Erythroblast (primary cell): ENCODE measurements at regions not wholly inside any gene's neighbourhood (a gene's known extent, or its start where the extent isn't known, plus 50 kb on each side); places are given as distances from the start of the nearest gene placed in this dataset.
"Not testable (repeated sequence)": the region's sequence is repeated elsewhere in the genome, so short reads cannot be mapped to it uniquely, and the experiment has no call there.

Experiments
- GATA1 ChIP-seq: IDR thresholded peaks from 2 replicates; pipeline ENCODE4 v1.6.1; 2011; ENCODE audit warnings: low read depth, mild to moderate bottlenecking, control low read depth, low read length, moderate library complexity
- POLR2A ChIP-seq: IDR thresholded peaks from 2 replicates; pipeline ENCODE4 v1.6.1; 2011; ENCODE audit warnings: mild to moderate bottlenecking, low read length

- not testable (repeated sequence) for TF ChIP-seq POLR2A, GATA1
Observed at GRCh38 chr1:79894129-79894528, 887.6 kb upstream of the ADGRL4 start.
